Loucy (cell line): ENCODE measurements at regions not wholly inside any gene's neighbourhood (a gene's known extent, or its start where the extent isn't known, plus 50 kb on each side); places are given as distances from the start of the nearest gene placed in this dataset.

ENCODE experiments used
- H2AFZ ChIP-seq: fragments of 200-600 bp; sonication (generic); 2 replicates; pipeline ENCODE4 v1.6.0; 2016; ENCODE audit warnings: antibody characterized with exemption, mild to moderate bottlenecking, low read length, moderate library complexity
- H3F3A ChIP-seq: fragments of 200-600 bp; 2 replicates; pipeline ENCODE4 v1.6.0; 2016; ENCODE audit warnings: antibody characterized with exemption, low read depth, mild to moderate bottlenecking
- H3K27me3 ChIP-seq: fragments of 200-600 bp; sonication (generic); 2 replicates; pipeline ENCODE4 v1.6.1; 2014; ENCODE audit warnings: low read length, mild to moderate bottlenecking; ENCODE audit not compliant: insufficient read depth, poor library complexity, severe bottlenecking
- H3K36me3 ChIP-seq: fragments of 200-600 bp; sonication (generic); 2 replicates; pipeline ENCODE4 v1.6.1; 2016; ENCODE audit warnings: low read length; ENCODE audit not compliant: insufficient read depth
- H3K4me1 ChIP-seq: fragments of 200-600 bp; sonication (generic); 2 replicates; pipeline ENCODE4 v1.5.1; 2014; ENCODE audit warnings: low read length, mild to moderate bottlenecking; ENCODE audit not compliant: insufficient read depth, poor library complexity, severe bottlenecking
- H3K4me2 ChIP-seq: fragments of 200-600 bp; sonication (generic); 2 replicates; pipeline ENCODE4 v1.6.0; 2014; ENCODE audit warnings: antibody characterized with exemption, low read length, low read depth, mild to moderate bottlenecking; ENCODE audit not compliant: poor library complexity, severe bottlenecking
- H3K4me3 ChIP-seq: fragments of 200-600 bp; sonication (generic); 2 replicates; pipeline ENCODE4 v1.5.1; 2014; ENCODE audit warnings: low read length, mild to moderate bottlenecking, mixed read lengths; ENCODE audit not compliant: poor library complexity, severe bottlenecking
- H3K79me2 ChIP-seq: fragments of 200-600 bp; sonication (generic); 2 replicates; pipeline ENCODE4 v1.6.1; 2014; ENCODE audit warnings: low read length; ENCODE audit not compliant: insufficient read depth
- H3K9ac ChIP-seq: fragments of 200-600 bp; sonication (generic); 2 replicates; pipeline ENCODE4 v1.6.0; 2014; ENCODE audit warnings: mild to moderate bottlenecking, low read depth, low read length, moderate library complexity; ENCODE audit not compliant: poor library complexity, severe bottlenecking
- H3K9me2 ChIP-seq: fragments of 200-600 bp; sonication (generic); replicated peaks from 2 replicates; pipeline ENCODE4 v1.6.1; 2016; ENCODE audit warnings: low read depth, low read length, mixed read lengths
- H3K9me3 ChIP-seq: fragments of 200-600 bp; sonication (generic); 2 replicates; pipeline ENCODE4 v1.6.1; 2014; ENCODE audit warnings: mild to moderate bottlenecking, antibody characterized with exemption, low read length, low read depth; ENCODE audit not compliant: insufficient read depth
- H4K20me1 ChIP-seq: fragments of 200-600 bp; sonication (generic); 2 replicates; pipeline ENCODE4 v1.6.0; 2014; ENCODE audit warnings: antibody characterized with exemption, low read length, mild to moderate bottlenecking; ENCODE audit not compliant: insufficient read depth, poor library complexity, severe bottlenecking
- CTCF ChIP-seq: fragments of 200-600 bp; sonication (generic); conservative IDR thresholded peaks from 2 replicates; pipeline ENCODE4 v1.5.1; 2014; ENCODE audit warnings: mild to moderate bottlenecking, antibody characterized with exemption, low read length
- EZH2phosphoT487 ChIP-seq: fragments of 200-600 bp; IDR thresholded peaks from 2 replicates; pipeline ENCODE4 v1.6.1; 2018; ENCODE audit warnings: antibody characterized with exemption, mild to moderate bottlenecking, moderate library complexity, borderline replicate concordance

DNA sequence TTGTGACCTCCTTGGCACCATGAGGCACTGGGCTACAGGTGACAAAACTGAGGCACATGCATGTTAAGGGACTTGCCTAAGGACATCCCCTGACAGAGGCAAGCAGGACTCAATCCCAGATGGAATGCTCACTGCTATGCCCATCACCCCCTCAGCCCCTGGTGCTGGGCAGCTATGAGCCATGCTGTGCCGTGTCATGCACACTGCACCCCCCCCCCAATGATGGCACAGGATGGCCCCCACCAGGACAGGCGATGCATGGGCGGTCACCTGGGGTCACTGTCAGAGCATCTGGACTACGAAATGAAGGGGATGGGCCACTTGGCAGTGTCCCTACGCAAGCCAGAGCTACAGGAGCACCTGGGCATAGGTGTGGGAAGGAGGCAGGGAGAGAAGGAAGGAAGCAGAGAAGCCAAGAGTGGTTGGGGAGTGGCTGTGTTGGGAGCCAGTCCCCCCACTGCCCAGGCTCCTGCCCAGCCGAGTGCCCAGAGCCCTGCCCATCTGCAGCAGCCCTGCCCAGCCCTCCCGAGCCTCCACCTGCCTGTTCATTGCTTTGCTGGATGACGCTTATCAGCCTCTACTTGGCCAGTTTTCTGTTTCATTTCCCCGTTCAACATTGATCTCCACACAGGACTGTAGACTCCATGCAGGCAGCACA, 84.9 kb upstream of the DIO3 start:
- Histone ChIP-seq H3K36me3 (no peaks in the 10 kb centered on the region), H3K27me3 (no peaks in the 10 kb centered on the region), H3F3A (no peaks in the 10 kb centered on the region), H3K9me3 (no peaks in the 10 kb centered on the region; the same call in 1 of the 2 replicates), H4K20me1 (no peaks in the 10 kb centered on the region), H3K4me2 (no peak overlapping the region), H3K4me3 (no peak overlapping the region), H3K79me2 (no peaks in the 10 kb centered on the region), H3K9me2 (no peaks in the 10 kb centered on the region), H2AFZ (no peak overlapping the region), H3K4me1 (no peaks in the 10 kb centered on the region), H3K9ac (no peak overlapping the region)
- no peak for TF ChIP-seq EZH2phosphoT487
- no peak for TF ChIP-seq CTCF

DNA sequence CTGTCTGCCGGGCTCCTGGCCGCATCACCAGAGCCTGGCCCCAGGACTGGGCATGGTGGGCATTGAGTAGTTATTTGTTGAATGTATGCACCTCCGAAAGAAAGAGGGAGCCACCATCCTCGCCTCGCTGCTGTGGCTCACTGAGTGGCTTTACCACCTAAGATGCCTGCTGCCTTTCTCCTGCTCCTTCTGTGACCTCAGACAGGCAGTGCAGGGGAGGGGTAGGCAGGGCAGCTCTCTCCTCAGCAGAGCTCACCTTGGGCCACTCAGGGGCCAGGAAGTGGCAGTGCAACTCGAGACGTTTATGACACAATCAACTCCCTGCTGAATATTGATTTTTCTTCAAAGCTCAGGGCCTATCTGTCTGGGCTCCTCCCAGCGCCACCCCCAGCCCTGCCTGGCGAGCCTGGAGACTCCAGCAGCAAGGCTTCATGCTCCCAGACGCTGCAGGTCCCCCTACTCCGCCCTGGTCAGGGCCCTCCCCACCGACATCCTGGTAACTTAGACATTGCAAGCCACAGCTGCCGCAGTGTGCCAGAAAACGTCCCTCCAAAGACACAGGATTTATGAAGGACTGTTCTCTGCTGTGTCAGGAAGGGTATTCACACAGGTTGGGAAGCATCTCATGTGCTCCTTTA, 84.3 kb upstream of the DIO3 start:
- Histone ChIP-seq H3K4me2 (no peak overlapping the region), H3K9me3 (no peaks in the 10 kb centered on the region; the same call in 1 of the 2 replicates), H3K36me3 (no peaks in the 10 kb centered on the region), H3K4me3 (no peak overlapping the region), H3F3A (no peaks in the 10 kb centered on the region), H3K27me3 (no peaks in the 10 kb centered on the region), H3K4me1 (no peaks in the 10 kb centered on the region), H3K79me2 (no peaks in the 10 kb centered on the region), H3K9ac (no peak overlapping the region), H2AFZ (no peak overlapping the region), H3K9me2 (no peaks in the 10 kb centered on the region), H4K20me1 (no peaks in the 10 kb centered on the region)
- no peak for TF ChIP-seq EZH2phosphoT487
- TF ChIP-seq CTCF: no peak

- H3K9me2 ChIP-seq: no peaks in the 10 kb centered on the region
- no peaks in the 10 kb centered on the region for H3F3A ChIP-seq
- no peaks in the 10 kb centered on the region for H3K4me1 ChIP-seq
- no peaks in the 10 kb centered on the region for H3K36me3 ChIP-seq
- no peak overlapping the region for H3K9ac ChIP-seq
- H4K20me1 ChIP-seq: no peaks in the 10 kb centered on the region
- no peaks in the 10 kb centered on the region for H3K79me2 ChIP-seq
- no peaks in the 10 kb centered on the region for H3K27me3 ChIP-seq
- TF ChIP-seq CTCF (no peak), EZH2phosphoT487 (no peak)
- no peak overlapping the region for H3K4me3 ChIP-seq
- H3K9me3 ChIP-seq: no peaks in the 10 kb centered on the region
- no peak overlapping the region for H2AFZ ChIP-seq
- H3K4me2 ChIP-seq: no peak overlapping the region
Measured at GRCh38 chr14:101477648-101478047, 83.6 kb upstream of the DIO3 start.
